GM23338 (cell line): ENCODE measurements at regions not wholly inside any gene's neighbourhood (a gene's known extent, or its start where the extent isn't known, plus 50 kb on each side); places are given as distances from the start of the nearest gene placed in this dataset.

Source experiments
- CREB1 ChIP-seq: fragments of 250-450 bp; sonication (Bioruptor Pico); IDR thresholded peaks from 2 replicates; pipeline ENCODE4 v1.5.0; 2020; ENCODE audit warnings: low read depth, mild to moderate bottlenecking, moderate library complexity
- CTCF ChIP-seq, 2 experiments: fragments of 200-600 bp in 1 of 2; sonication (generic) in 1 of 2; conservative IDR thresholded peaks; 2 replicates each; pipeline versions ENCODE4 v1.5.1 to v1.6.1; 2016 to 2017; ENCODE audit warnings: antibody characterized with exemption in 2 of 2, low read depth in 2 of 2, mild to moderate bottlenecking in 2 of 2, moderate library complexity in 1 of 2
- ETS1 ChIP-seq: IDR thresholded peaks from 2 replicates; pipeline ENCODE4 v1.6.1; 2016; ENCODE audit warnings: antibody characterized with exemption
- JUNB ChIP-seq: IDR thresholded peaks from one replicate; pipeline ENCODE4 v1.6.1; 2016; ENCODE audit warnings: antibody characterized with exemption; ENCODE audit not compliant: unreplicated experiment
- POLR2AphosphoS5 ChIP-seq: IDR thresholded peaks from 2 replicates; pipeline ENCODE4 v1.6.1; 2016; ENCODE audit warnings: antibody characterized with exemption, low read depth
- STAT1 ChIP-seq: IDR thresholded peaks from one replicate; pipeline ENCODE4 v1.6.1; 2016; ENCODE audit warnings: antibody characterized with exemption; ENCODE audit not compliant: unreplicated experiment
- ZNF114 ChIP-seq: fragments of 250-450 bp; sonication (Bioruptor Pico); IDR thresholded peaks from 2 replicates; pipeline ENCODE4 v1.5.0; 2020; ENCODE audit warnings: mild to moderate bottlenecking, moderate library complexity
- ZNF331 ChIP-seq: fragments of 250-450 bp; sonication (Bioruptor Pico); IDR thresholded peaks from 2 replicates; pipeline ENCODE4 v1.5.0; 2020; ENCODE audit warnings: low read depth, mild to moderate bottlenecking, moderate library complexity
- ZNF462 ChIP-seq: fragments of 250-450 bp; sonication (Bioruptor Pico); IDR thresholded peaks from 2 replicates; pipeline ENCODE4 v1.5.0; 2020; ENCODE audit warnings: mild to moderate bottlenecking, moderate library complexity

DNA sequence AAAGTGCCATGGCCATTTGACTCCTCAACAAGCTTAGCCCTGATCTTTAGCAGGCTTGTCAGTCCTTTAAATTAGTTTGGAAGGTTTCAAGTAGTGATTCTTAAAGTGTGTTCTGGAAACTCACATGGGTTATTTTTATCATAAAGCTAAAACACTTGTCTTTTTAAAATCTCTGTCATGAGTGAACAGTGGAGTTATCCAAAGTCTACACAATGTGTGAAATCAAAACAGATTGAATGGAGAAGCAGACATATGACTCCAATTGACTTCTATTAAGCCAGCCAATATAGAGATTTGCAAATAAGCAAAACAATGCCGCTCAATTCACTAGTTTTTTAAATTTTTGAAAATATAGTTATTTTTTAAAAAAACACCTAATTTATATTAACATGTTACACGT lies 53.3 kb upstream of the SORCS3 start (continued):
- TF ChIP-seq ZNF462 (CRISPR knock-in tag), result no peak
- TF ChIP-seq ETS1, result no peak
- no peak for TF ChIP-seq STAT1
- no peak for TF ChIP-seq ZNF331
- TF ChIP-seq CREB1 (CRISPR knock-in tag), result no peak
- TF ChIP-seq POLR2AphosphoS5, result no peak
- no peak for TF ChIP-seq CTCF (conservative IDR thresholded peaks at IDR 0.05; ENCODE audit: low read depth in 2 of 2)
- no peak for TF ChIP-seq ZNF114 (CRISPR knock-in tag)
- no peak for TF ChIP-seq JUNB
